ENCODE measurements at regions not wholly inside any gene's neighbourhood (a gene's known extent, or its start where the extent isn't known, plus 50 kb on each side); places are given as distances from the start of the nearest gene placed in this dataset.

DNA sequence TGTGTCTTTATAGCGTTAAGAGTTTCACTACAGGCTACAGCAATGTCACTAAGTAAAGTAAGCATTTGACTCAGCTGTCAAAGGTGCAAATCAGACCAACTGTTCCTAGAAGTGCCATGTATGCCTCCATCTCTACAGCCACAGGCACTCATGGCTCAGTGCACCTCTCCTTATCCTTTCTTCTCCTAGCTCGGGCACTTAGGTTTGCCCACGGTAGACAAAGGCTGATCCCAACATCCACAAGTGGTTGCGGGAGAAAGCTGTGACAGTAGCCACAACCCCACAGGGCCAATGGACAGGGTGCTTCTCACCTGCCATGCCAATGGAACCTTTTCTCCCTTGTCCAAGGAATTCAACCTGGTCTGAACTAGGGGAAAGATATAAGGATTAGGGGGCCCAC is 228.5 kb upstream of the EXOC2 start:
- TF ChIP-seq, protein P1, sequence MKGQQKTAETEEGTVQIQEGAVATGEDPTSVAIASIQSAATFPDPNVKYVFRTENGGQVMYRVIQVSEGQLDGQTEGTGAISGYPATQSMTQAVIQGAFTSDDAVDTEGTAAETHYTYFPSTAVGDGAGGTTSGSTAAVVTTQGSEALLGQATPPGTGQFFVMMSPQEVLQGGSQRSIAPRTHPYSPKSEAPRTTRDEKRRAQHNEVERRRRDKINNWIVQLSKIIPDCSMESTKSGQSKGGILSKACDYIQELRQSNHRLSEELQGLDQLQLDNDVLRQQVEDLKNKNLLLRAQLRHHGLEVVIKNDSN (IDR thresholded peaks at IDR 0.05; ENCODE audit: borderline replicate concordance, low read depth), result no peak
- Histone ChIP-seq H3K9ac (no peak overlapping the region), H3K4me1 (ENCODE audit: control insufficient read depth in 1 of 2, insufficient read depth in 2 of 2, low read depth in 1 of 2, low read length in 1 of 2) (no peaks in the 10 kb centered on the region), H3K9me3 (no peaks in the 10 kb centered on the region), H3K9me2 (no peaks in the 10 kb centered on the region), H3K27ac (ENCODE audit: low read depth in 2 of 2, low read length in 1 of 2) (no peak overlapping the region), H3K79me2 (ENCODE audit: insufficient read depth) (no peaks in the 10 kb centered on the region), H3F3A (replicated peaks; ENCODE audit: insufficient read depth) (no peaks in the 10 kb centered on the region), H4K20me1 (ENCODE audit: insufficient read depth) (no peaks in the 10 kb centered on the region), H3K36me3 (replicated peaks in 1 of 2; ENCODE audit: control insufficient read depth in 1 of 2, insufficient read depth in 2 of 2, low read length in 1 of 2) (no peaks in the 10 kb centered on the region), H3K27me3 (ENCODE audit: insufficient read depth) (no peaks in the 10 kb centered on the region), H3K4me2 (no peak overlapping the region), H3K4me3 (ENCODE audit: low read depth in 2 of 2, low read length in 1 of 2) (no peak overlapping the region), H2AFZ (ENCODE audit: low read depth) (no peak overlapping the region)
- DNase-seq, result no peak
- ChIA-PET CTCF (no interaction called here), POLR2A (no interaction called here)
- 3% methylated on average over 4 of the region's 4 CpGs for WGBS (ENCODE audit: low lambda C conversion rate)

DNA sequence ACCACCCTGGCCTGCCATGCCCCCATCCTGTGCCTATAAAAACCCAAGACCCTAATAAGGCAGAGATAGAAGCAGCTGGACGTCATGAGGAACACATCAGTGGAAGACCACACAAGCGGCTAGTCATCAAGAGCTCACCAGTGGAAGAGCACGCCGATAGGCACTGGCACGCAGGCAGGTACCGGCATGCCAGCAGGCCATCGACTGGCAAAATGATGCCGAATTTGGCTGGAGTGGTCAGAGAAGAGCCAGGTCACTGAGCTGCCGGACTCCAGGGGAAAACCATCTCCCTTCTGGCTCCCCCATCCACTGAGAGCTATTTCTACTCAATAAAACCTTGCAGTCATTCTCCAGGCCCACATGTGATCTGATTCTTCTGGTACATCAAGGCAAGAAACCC is 227.6 kb upstream of the EXOC2 start:
- Histone ChIP-seq H3K79me2 (ENCODE audit: insufficient read depth) (no peaks in the 10 kb centered on the region), H2AFZ (ENCODE audit: low read depth) (no peak overlapping the region), H3K9ac (no peak overlapping the region), H3K36me3 (replicated peaks in 1 of 2; ENCODE audit: control insufficient read depth in 1 of 2, insufficient read depth in 2 of 2, low read length in 1 of 2) (no peaks in the 10 kb centered on the region), H3K4me2 (no peak overlapping the region), H3F3A (replicated peaks; ENCODE audit: insufficient read depth) (no peaks in the 10 kb centered on the region), H3K4me3 (ENCODE audit: low read depth in 2 of 2, low read length in 1 of 2) (no peak overlapping the region), H3K27me3 (ENCODE audit: insufficient read depth) (no peaks in the 10 kb centered on the region), H3K4me1 (ENCODE audit: control insufficient read depth in 1 of 2, insufficient read depth in 2 of 2, low read depth in 1 of 2, low read length in 1 of 2) (no peaks in the 10 kb centered on the region), H3K9me3 (no peaks in the 10 kb centered on the region), H4K20me1 (ENCODE audit: insufficient read depth) (no peaks in the 10 kb centered on the region), H3K27ac (ENCODE audit: low read depth in 2 of 2, low read length in 1 of 2) (no peak overlapping the region), H3K9me2 (no peaks in the 10 kb centered on the region)
- 12% methylated on average over 9 of the region's 9 CpGs for WGBS (ENCODE audit: low lambda C conversion rate)
- CTCF ChIA-PET, result no interaction called here
- no peak for DNase-seq
- TF ChIP-seq, protein P2, sequence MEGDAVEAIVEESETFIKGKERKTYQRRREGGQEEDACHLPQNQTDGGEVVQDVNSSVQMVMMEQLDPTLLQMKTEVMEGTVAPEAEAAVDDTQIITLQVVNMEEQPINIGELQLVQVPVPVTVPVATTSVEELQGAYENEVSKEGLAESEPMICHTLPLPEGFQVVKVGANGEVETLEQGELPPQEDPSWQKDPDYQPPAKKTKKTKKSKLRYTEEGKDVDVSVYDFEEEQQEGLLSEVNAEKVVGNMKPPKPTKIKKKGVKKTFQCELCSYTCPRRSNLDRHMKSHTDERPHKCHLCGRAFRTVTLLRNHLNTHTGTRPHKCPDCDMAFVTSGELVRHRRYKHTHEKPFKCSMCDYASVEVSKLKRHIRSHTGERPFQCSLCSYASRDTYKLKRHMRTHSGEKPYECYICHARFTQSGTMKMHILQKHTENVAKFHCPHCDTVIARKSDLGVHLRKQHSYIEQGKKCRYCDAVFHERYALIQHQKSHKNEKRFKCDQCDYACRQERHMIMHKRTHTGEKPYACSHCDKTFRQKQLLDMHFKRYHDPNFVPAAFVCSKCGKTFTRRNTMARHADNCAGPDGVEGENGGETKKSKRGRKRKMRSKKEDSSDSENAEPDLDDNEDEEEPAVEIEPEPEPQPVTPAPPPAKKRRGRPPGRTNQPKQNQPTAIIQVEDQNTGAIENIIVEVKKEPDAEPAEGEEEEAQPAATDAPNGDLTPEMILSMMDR (IDR thresholded peaks at IDR 0.05), result no peak
- TF ChIP-seq JUND (IDR thresholded peaks at IDR 0.05), result no peak
- no peak for TF ChIP-seq SIN3A (IDR thresholded peaks at IDR 0.05; ENCODE audit: borderline replicate concordance, low read depth, low read length)
- no peak for TF ChIP-seq NRF1 (IDR thresholded peaks at IDR 0.05; ENCODE audit: low read depth, low read length)
- no peak for TF ChIP-seq SMC3 (IDR thresholded peaks at IDR 0.05; ENCODE audit: low read depth, low read length)
- TF ChIP-seq, protein P3, sequence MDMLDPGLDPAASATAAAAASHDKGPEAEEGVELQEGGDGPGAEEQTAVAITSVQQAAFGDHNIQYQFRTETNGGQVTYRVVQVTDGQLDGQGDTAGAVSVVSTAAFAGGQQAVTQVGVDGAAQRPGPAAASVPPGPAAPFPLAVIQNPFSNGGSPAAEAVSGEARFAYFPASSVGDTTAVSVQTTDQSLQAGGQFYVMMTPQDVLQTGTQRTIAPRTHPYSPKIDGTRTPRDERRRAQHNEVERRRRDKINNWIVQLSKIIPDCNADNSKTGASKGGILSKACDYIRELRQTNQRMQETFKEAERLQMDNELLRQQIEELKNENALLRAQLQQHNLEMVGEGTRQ (IDR thresholded peaks at IDR 0.05; ENCODE audit: borderline replicate concordance, low read depth, low read length), result no peak
- TF ChIP-seq, protein P4, sequence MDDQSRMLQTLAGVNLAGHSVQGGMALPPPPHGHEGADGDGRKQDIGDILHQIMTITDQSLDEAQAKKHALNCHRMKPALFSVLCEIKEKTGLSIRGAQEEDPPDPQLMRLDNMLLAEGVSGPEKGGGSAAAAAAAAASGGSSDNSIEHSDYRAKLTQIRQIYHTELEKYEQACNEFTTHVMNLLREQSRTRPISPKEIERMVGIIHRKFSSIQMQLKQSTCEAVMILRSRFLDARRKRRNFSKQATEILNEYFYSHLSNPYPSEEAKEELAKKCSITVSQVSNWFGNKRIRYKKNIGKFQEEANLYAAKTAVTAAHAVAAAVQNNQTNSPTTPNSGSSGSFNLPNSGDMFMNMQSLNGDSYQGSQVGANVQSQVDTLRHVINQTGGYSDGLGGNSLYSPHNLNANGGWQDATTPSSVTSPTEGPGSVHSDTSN (IDR thresholded peaks at IDR 0.05), result no peak
- no peak for TF ChIP-seq TAF1 (IDR thresholded peaks at IDR 0.05; ENCODE audit: borderline replicate concordance, low read depth, low read length)
- POLR2A ChIA-PET, result no interaction called here

All from SK-N-SH (cell line).